ENCODE measurements at regions not wholly inside any gene's neighbourhood (a gene's known extent, or its start where the extent isn't known, plus 50 kb on each side); places are given as distances from the start of the nearest gene placed in this dataset.

DNA sequence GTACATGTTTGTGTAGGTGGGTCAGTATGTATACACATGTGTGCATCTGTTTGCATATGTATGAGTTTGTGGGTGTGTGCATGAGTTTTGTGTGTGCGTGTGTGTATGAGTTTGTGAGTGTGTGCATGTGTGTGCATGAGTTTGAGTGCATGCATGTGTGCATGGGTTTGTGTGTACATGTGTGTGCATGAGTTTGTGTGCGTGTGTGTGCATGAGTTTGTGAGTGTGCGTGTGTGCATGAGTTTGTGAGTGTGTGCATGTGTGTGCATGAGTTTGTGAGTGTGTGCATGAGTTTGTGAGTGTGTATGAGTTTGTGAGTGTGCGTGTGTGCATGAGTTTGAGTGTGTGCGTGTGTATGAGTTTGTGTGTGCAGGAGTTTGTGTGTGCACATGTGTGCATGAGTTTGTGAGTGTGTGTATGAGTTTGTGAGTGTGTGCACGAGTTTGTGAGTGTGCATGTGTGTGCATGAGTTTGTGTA is 61.5 kb downstream of the FZD10 start:
- Histone ChIP-seq H3K36me3 (replicated peaks) (no peaks in the 10 kb centered on the region), H3K27me3 (replicated peaks) (no peaks in the 10 kb centered on the region), H3K4me3 (ENCODE audit: low read depth, low read length) (no peak overlapping the region), H3K27ac (no peak overlapping the region)
- no peak for TF ChIP-seq CTCF (IDR thresholded peaks at IDR 0.05; ENCODE audit: low read depth, low read length, missing control alignments)
- in situ Hi-C loops (cut with HindIII; ENCODE audit: low pct_ligation_motif_present, low sequenced_read_pairs), result no loop called here
- DNase-seq, result no peak

DNA sequence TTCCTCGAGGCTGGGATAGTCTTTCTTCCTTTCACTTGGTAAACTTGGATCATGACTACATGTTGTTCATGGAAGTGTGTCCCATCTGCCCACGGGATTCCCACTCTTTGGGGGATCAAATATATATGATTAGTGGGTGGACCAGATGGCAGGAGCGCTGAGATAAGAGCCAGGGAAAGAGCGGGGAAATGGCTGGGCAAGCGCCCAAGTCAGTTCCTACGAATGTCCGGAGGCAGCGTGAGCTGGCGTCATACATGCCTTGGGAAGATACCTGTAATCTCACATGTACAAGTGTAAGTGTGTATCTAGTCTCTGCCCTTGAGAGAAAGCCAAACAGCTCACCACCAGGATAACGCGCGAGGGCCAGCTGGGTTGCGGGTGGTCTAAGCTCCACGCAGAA is 62.3 kb downstream of the FZD10 start:
- no peak overlapping the region for H3K4me3 ChIP-seq (ENCODE audit: low read depth, low read length)
- no peaks in the 10 kb centered on the region for H3K36me3 ChIP-seq (replicated peaks)
- in situ Hi-C loops (cut with HindIII; ENCODE audit: low pct_ligation_motif_present, low sequenced_read_pairs), result no loop called here
- H3K27ac ChIP-seq, result no peak overlapping the region
- no peak for TF ChIP-seq CTCF (IDR thresholded peaks at IDR 0.05; ENCODE audit: low read depth, low read length, missing control alignments)
- no peaks in the 10 kb centered on the region for H3K27me3 ChIP-seq (replicated peaks)
- no peak for DNase-seq

DNA sequence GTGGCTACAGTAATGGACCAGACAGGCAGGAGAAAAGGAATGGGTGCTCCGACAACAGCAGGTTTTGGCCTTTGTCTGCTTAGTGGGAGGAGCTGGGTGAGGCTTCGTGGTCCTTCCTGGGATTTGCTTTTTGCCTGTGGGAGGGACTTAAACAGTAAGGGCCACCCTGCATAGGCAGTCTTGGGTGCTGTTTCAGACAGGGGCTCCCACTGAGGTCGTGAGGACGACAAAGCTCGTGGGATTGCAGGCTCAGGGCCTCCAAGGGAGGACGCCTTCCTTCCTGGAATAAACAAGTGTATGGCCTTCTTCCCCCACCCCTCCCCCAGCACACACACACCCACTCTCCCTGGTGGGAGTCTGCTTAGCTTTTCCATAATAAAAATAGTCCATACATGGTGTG is 63.1 kb downstream of the FZD10 start:
- in situ Hi-C loops (cut with HindIII; ENCODE audit: low pct_ligation_motif_present, low sequenced_read_pairs), result no loop called here
- TF ChIP-seq CTCF (IDR thresholded peaks at IDR 0.05; ENCODE audit: low read depth, low read length, missing control alignments), result no peak

GRCh38 chr12:130226126-130226525 is 63.9 kb downstream of the FZD10 start:
- Histone ChIP-seq H3K27ac (no peak overlapping the region), H3K36me3 (replicated peaks) (no peaks in the 10 kb centered on the region), H3K27me3 (replicated peaks) (no peaks in the 10 kb centered on the region), H3K4me3 (ENCODE audit: low read depth, low read length) (no peak overlapping the region)
- no peak for TF ChIP-seq CTCF (IDR thresholded peaks at IDR 0.05; ENCODE audit: low read depth, low read length, missing control alignments)
- no peak for DNase-seq
- in situ Hi-C loops (cut with HindIII; ENCODE audit: low pct_ligation_motif_present, low sequenced_read_pairs), result no loop called here

More for the DNA sequence above, 63.1 kb downstream of the FZD10 start:
- H3K27me3 ChIP-seq (replicated peaks), result no peaks in the 10 kb centered on the region
- no peak for DNase-seq
- H3K36me3 ChIP-seq (replicated peaks), result no peaks in the 10 kb centered on the region
- H3K4me3 ChIP-seq (ENCODE audit: low read depth, low read length), result no peak overlapping the region
- H3K27ac ChIP-seq, result no peak overlapping the region

DNA sequence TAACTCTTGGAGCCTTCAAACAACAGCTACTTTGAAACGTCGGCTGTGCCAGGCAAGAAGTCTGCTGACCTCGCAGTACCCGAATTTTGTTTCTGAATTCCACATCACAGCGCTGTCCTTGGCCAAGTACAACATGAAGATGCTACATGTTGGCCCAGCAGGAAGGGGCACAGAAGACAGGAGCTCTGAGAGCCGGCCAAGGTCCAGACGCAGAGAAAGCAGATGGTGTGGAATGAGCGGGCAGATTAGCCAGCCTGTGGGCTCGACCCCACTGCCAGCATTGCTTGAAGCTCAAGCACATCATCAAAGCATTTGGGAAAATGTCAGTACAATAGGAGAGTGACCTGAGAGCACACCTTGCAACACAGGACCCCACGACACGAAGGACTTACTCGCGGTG is 64.5 kb downstream of the FZD10 start:
- H3K36me3 ChIP-seq (replicated peaks), result no peaks in the 10 kb centered on the region
- no peak for DNase-seq
- in situ Hi-C loops (cut with HindIII; ENCODE audit: low pct_ligation_motif_present, low sequenced_read_pairs), result no loop called here
- no peak overlapping the region for H3K4me3 ChIP-seq (ENCODE audit: low read depth, low read length)
- H3K27me3 ChIP-seq (replicated peaks), result no peaks in the 10 kb centered on the region
- TF ChIP-seq CTCF (IDR thresholded peaks at IDR 0.05; ENCODE audit: low read depth, low read length, missing control alignments), result no peak
- H3K27ac ChIP-seq, result no peak overlapping the region

GRCh38 chr12:130227641-130228040 is 65.4 kb downstream of the FZD10 start:
- Histone ChIP-seq H3K27ac (no peak overlapping the region), H3K4me3 (ENCODE audit: low read depth, low read length) (no peak overlapping the region), H3K27me3 (replicated peaks) (no peaks in the 10 kb centered on the region), H3K36me3 (replicated peaks) (no peaks in the 10 kb centered on the region)
- TF ChIP-seq CTCF (IDR thresholded peaks at IDR 0.05; ENCODE audit: low read depth, low read length, missing control alignments), result no peak
- DNase-seq, result no peak
- in situ Hi-C loops (cut with HindIII; ENCODE audit: low pct_ligation_motif_present, low sequenced_read_pairs), result no loop called here
